HG02763 (cell line): ENCODE measurements at regions not wholly inside any gene's neighbourhood (a gene's known extent, or its start where the extent isn't known, plus 50 kb on each side); places are given as distances from the start of the nearest gene placed in this dataset.
"Not testable (repeated sequence)": the region's sequence is repeated elsewhere in the genome, so short reads cannot be mapped to it uniquely, and the experiment has no call there.

Experiments
- ATAC-seq: cut with Tn5 transposase; IDR thresholded peaks from one replicate; pipeline ENCODE4 v1.9.1; 2021; ENCODE audit warnings: mild to moderate bottlenecking, moderate library complexity; ENCODE audit not compliant: unreplicated experiment

DNA sequence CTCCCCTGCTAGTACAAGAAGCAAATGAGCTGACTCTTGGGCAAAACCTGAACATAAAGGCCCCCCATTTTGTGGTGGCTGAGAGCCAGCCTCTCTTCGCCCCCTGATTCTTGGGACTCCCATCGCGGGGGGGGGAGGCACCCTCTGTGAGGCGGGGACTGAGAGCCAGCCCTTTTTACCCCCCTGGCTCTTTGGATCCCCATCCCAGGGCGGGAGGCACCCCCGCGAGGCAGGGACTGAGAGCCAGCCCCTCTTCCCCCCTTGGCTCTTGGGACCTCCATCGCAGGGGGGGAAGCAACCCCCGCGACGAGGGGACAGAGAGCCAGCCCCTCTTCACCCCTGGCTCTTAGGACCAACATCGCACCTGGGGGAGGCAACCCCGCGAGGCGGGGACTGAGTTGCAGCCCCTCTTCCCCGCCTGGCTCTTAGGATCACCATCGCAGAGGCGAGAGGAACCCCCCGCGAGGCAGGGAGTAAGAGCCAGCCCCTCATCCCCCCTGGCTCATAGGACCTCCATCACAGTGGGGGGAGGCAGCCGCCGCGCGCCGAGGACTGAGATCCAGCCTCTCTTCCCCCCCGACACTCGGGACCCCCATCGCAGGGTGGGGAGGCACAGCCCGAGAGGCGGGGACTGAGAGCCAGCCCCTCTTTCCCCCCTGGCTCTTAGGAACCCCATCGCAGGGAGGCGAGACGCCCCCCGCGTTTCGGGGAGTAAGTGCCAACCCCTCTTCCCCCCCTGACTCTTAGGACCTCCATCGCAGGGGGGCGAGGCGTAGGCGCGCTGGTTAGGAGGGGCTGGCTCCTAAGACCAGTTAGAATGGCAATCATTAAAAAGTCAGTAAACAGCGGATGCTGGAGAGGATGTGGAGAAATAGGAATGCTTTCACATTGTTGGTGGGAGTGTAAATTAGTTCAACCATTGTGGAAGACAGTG, 2428.4 kb upstream of the PCDH20 start:
- no peak for ATAC-seq

DNA sequence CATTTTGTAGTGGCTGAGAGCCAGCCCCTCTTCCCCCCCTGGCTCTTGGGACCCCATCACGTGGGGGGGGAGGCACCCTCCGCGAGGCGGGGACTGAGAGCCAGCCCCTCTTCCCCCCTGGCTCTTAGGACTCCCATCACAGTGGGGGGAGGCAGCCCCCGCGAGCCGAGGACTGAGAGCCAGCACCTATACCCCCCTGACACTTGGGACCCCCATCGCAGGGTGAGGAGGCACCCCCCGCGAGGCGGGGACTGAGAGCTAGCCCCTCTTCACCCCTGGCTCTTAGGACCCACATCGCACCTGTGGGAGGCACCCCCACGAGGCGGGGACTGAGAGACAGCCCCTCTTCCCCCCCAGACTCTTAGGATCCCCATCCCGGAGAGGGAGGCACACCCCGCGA, 2426.5 kb upstream of the PCDH20 start:
- ATAC-seq: no peak

DNA sequence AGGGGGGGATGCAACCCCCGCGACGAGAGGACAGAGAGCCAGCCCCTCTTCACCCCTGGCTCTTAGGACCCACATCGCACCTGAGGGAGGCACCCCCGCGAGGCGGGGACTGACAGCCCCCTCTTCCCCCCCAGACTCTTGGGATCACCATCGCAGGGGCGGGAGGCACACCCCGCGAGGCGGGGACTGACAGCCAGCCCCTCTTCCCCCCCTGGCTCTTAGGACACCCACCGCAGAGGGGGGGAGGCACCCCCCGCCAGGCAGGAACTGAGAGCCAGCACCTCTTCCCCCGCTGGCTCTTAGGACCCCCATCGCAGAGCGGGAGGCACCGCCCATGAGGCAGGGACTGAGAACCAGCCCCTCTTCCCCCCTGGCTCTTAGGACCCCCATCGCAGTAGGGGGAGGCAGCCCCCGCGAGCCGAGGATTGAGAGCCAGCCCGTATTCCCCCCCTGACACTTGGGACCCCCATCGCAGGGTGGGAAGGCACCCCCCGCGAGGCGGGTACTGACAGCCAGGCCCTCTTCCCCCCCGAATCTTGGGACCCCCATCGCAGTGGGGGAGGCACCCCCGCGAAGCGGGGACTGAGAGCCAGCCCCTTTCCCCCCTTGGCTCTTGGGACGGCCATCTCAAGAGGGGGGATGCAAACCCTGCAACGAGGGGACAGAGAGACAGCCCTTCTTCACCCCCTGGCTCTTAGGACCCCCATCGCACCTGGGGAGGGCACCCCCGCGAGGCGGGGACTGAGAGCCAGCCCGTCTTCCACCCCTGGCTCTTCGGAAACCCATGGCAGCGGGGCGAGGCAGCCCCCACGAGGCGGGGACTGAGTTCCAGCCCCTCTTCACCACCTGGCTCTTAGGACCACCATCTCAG, 2425.1 kb upstream of the PCDH20 start:
- ATAC-seq: no peak

DNA sequence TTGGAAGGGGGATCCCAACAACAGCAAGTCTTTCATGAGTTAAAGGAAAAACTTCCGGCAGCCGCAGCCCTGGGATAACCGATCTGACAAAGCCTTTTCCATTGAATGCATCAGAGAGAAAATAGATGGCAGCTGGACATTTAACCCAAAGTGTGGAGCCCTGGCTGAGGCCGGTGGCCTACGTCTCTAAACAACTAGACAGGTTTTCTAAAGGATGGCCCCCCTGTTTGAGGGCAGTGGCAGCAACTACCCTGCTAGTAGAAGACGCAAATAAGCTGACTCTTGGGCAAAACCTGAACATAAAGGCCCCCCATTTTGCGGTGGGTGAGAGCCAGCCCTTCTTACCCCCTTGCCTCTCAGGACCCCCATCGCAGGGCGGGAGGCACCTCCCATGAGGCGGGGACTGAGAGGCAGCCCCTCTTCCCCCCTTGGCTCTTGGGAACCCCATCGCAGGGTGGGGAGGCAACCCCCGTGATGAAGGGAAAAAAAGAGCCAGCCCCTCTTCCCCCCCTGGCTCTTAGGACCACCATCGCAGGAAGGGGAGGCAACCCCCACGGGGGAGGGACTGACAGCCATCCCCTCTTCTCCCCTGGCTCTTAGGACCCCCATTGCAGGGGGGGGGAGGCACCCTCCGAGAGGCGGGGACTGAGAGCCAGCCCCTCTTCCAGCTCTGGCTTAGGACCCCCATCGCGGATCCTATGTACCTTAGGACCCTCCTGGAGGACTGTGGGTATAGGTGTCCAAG, 2422.9 kb upstream of the PCDH20 start:
- no peak for ATAC-seq

DNA sequence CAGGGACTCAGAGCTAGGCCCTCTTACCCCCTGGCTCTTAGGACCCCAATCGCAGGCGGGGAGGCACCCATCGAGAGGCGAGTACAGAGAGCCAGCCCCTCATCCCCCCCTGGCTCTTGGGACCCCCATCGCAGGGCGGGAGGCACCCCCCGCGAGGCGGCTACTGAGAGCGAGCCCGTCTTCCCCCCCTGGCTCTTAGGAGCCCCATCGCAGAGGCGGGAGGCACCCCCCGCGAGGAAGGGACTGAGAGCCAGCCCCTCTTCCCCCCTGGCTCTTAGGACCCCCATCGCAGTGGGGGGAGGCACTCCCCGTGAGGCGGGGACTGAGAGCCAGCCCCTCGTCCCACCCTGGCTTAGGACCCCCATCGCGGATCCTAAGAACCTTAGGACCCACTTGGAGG, 2422.1 kb upstream of the PCDH20 start:
- not testable (repeated sequence) for ATAC-seq

DNA sequence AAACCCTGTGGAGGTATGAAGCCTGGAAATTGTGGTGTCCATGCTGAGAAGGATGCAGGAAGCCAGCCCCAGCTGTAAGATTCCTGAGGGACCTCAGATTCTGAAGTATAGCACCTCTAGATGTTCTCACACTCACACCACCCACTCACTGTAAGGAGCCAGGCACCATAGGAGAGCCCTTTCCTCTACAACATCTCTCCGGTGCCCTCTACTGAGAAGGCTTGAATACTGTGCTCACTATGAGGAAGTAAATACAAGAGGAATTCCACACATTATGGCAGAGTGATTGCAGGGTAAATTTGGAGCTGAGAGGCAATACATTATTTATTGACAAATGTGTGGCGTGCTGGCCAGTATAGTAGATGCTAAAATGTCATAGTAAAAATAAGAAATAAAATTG, 2414.0 kb upstream of the PCDH20 start:
- not testable (repeated sequence) for ATAC-seq

DNA sequence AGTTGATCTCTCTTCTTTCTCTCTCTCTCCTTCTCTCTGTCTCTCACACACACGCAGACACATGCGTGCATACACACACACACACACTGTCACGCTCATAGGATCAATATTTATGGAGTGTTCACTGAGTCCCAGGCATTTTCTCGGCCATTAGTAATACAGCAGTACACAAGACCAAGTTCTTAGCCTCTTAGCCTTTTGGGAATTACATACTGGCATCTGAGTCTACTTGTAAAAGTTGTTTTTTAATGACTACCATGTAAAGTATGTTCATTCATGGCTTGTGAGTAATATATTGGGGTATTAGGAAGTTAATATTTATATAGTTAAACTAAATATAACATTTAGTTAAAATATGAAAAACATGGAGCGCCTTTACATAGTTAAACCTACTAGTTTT, 2406.1 kb upstream of the PCDH20 start:
- not testable (repeated sequence) for ATAC-seq

DNA sequence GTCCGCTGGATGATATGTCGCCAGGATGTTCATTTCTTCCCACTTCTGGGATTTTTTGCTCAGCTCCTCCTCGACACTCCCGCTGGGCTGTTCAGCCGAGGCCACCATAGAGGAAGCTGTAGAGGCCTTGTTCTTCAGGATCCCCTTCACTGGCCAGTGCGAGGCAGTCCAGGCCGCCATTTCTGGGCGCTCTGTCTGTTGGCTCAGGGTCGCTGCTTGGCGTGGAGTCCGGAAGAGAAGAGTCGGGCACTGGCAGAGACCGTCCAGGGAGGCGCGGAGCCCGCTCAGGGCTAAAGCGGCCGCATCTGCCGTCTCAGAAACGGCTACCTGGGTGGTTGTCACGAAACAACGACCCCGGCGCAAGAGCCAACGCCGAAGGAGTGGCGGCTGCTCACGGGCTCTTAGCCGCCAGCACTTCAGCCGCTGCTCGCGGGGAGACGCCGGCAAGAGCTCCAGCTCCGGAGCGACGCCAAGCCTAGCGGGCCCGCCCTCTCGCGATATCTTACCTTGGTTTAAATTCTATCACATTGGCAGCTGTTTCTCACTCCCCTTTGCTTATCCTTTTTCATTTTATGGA, 2395.9 kb upstream of the PCDH20 start:
- ATAC-seq: not testable (repeated sequence)

DNA sequence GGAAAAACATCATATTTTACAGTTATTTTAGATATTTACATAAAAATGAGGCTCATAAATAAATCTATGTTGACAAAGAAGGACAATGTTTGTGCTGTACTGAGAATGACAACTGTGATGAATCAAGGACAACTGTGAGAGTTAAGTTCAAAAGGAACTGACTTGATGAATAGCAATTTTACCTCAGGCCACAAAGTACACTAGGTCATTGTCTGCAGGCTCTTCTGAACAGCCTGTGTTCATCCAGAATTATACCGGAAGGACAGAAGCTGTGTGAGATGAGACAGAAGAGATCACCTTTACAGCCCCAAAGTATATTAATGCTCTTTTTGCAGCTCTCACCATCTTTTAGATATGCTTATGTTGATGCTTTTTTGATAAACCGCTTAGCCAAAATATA, 2375.5 kb upstream of the PCDH20 start:
- ATAC-seq: not testable (repeated sequence)

DNA sequence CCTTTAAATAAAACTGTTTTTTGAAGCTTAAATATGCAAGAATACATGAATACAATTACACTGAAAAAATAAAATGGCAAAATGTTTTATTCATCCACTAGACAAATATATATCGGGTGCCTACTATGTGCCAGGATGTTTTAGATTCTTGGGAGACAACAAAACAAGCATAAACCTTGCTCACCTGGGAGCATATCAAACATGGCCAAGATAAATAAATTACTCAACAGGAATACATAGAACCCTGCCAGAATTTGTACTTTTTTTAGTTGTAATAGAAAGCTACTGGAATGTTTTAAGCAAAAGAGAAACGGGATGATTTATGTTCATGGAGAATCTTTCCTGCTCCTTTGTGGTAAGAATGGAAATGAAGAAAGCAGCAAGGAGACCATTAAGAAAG, 2358.5 kb upstream of the PCDH20 start:
- no peak for ATAC-seq

DNA sequence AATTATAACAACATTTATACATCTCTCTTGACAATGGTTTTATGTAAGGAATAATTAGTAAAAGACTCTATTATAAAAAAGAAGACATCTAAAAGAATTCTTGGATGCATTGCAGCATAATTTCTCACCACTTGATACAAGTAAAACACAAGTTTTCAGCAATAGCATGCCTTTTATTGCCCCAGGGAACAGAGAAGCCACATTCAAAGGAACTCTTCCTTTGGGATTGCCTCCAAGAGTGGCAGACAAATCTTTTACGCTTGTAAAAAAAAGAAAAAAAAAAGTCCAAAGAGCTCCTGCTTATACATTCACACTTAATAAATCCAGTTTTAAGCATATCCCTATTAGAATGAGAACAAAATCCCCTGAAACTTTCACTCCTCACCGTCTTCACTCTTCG, 2357.8 kb upstream of the PCDH20 start:
- no peak for ATAC-seq

DNA sequence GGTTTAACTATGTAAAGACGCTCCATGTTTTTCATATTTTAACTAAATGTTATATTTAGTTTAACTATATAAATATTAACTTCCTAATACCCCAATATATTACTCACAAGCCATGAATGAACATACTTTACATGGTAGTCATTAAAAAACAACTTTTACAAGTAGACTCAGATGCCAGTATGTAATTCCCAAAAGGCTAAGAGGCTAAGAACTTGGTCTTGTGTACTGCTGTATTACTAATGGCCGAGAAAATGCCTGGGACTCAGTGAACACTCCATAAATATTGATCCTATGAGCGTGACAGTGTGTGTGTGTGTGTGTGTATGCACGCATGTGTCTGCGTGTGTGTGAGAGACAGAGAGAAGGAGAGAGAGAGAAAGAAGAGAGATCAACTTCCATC, 2342.0 kb upstream of the PCDH20 start:
- ATAC-seq: not testable (repeated sequence)

DNA sequence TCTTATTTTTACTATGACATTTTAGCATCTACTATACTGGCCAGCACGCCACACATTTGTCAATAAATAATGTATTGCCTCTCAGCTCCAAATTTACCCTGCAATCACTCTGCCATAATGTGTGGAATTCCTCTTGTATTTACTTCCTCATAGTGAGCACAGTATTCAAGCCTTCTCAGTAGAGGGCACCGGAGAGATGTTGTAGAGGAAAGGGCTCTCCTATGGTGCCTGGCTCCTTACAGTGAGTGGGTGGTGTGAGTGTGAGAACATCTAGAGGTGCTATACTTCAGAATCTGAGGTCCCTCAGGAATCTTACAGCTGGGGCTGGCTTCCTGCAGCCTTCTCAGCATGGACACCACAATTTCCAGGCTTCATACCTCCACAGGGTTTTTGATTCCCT, 2334.2 kb upstream of the PCDH20 start:
- ATAC-seq: not testable (repeated sequence)

DNA sequence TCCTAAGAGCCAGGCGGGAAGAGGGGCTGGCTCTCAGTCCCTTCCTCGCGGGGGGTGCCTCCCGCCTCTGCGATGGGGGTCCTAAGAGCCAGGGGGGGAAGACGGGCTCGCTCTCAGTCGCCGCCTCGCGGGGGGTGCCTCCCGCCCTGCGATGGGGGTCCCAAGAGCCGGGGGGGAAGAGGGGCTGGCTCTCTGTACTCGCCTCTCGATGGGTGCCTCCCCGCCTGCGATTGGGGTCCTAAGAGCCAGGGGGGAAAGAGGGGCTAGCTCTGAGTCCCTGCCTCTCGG, 2326.1 kb upstream of the PCDH20 start:
- not testable (repeated sequence) for ATAC-seq

DNA sequence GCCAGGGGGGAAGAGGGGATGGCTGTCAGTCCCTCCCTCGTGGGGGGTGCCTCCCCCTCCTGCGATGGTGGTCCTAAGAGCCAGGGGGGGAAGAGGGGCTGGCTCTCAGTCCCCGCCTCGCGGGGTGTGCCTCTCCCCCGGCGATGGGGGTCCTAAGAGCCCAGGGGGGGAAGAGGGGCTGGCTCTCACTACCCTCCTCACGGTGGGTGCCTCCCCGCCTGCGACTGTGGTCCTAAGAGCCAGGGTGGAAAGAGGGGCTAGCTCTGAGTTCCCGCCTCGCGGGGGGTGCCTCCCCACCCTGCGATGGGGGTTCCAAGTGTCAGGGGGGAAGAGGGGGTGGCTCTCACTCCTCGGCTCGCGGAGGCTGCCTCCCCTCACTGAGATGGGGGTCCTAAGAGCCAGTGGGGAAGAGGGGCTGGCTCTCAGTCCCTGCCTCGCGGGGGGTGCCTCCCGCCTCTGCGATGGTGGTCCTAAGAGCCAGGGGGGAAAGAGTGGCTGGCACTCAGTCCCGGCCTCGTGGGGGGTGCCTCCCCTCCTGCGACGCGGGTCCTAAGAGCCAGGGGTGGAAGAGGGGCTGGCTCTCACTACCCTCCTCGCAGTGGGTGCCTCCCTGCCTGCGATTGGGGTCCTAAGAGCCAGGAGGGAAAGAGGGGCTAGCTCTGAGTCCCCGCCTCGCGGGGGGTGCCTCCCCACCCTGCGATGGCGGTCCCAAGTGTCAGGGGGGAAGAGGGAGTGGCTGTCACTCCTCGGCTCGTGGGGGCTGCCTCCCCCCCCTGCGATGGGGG, 2325.6 kb upstream of the PCDH20 start:
- no peak for ATAC-seq

DNA sequence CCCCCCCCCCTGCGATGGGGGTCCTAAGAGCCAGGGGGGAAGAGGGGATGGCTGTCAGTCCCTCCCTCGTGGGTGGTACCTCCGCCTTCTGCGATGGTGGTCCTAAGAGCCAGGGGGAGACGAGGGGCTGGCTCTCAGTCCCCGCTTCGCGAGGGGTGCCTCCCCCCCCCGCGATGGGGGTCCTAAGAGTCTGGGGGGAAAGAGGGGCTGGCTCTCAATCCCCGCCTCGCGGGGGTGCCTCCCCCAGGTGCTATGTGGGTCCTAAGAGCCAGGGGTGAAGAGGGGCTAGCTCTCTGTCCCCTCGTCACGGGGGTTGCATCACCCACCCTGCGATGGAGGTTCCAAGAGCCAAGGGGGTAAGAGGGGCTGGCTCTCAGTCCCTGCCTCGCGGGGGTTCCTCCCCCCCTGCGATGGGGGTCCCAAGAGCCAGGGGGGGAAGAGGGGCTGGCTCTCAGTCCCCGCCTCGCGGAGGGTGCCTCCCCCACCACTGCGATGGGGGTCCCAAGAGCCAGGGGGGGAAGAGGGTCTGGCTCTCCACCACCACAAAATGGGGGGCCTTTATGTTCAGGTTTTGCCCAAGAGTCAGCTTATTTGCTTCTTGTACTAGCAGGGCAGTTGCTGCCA, 2323.6 kb upstream of the PCDH20 start:
- not testable (repeated sequence) for ATAC-seq

DNA sequence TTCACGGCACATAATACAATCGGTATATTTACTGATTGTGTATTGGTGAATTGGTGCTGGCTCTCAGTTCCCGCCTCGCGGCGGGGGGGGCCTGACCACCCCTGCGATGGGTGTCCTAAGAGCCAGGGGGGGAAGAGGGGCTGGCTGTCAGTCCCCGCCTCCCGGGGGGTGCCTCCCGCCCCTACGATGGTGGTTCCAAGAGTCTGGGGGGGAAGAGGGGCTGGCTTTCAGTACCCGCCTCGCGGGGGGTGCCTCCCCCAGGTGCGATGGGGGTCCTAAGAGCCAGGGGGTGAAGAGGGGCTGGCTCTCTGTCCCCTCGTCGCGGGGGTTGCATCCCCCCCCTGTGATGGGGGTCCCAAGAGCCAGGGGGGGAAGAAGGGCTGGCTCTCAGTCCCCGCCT, 2321.8 kb upstream of the PCDH20 start:
- ATAC-seq: no peak

DNA sequence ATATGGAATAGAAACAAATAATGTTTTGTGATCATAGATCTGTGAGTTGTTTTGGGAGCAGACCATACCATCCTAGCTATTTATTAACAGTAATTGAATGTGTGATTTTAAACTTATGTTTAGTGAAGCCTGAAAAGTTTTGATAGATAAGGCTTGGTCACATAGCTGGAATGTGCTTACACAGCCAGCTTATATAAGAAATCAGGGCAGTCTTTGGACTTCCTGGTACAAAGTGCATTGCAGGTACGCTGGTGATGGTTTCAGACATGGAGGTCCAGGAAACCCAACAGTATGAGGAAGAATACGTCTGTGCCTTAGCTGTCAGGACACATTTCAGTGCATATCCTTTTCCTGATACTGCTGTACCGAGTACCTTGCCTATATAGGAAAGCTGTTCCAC, 2316.2 kb upstream of the PCDH20 start:
- ATAC-seq: no peak

DNA sequence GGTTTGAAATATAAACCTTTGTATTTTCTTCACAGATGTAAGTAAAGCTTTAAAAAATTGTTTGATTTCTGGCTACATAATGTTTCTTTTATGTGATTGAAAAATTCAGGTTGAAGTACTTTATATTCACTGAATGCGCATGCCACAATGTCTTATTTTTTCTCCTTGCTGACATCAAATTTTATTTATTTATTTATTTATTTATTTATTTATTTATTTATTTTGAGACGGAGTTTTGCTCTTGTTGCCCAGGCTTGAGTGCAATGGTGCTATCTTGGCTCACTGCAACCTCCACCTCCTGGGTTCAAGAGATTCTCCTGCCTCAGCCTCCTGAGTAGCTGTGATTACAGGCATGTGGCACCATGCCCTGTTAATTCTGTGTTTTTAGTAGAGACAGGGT, 2296.5 kb upstream of the PCDH20 start:
- not testable (repeated sequence) for ATAC-seq

DNA sequence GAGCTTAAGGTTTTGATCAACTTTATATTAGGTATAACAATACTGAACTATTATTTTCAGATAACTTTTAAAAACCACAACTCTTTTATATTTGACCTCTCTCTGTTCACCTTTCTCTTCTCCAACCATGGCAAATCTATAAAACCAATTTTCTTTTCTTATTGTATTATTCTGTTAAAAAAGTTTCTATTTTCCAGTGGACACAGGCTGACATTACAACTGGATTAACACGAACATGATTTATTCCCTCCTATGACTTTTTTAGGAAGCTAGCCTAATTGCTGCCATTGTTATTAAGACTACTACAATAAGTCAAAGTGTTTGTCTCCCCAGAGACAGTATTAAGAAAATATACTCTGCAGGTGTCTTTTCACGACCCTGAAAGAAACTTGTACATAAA, 2291.1 kb upstream of the PCDH20 start:
- no peak for ATAC-seq
